Stimulated activated naive B cell treated with anti-CD40 and anti-IgM and Interleukin-4, amounts not matched to agents 10 μg/mL and 1 μg/mL and 100 μg/mL, for 72 hours (primary cell): ENCODE measurements at regions not wholly inside any gene's neighbourhood (a gene's known extent, or its start where the extent isn't known, plus 50 kb on each side); places are given as distances from the start of the nearest gene placed in this dataset.

Experiments used
- ATAC-seq, 2 donors: fragments of 150-1000 bp; cut with Tn5 transposase; replicated peaks; 2 replicates each; pipeline ENCODE4 v1.10.0; 2021; ENCODE audit warnings: moderate library complexity in 1 of 2
- DNase-seq: peaks from one replicate; pipeline ENCODE4 v3.0.0; 2021
- H3K27ac Mint-ChIP-seq: one replicate; pipeline ENCODE4 v1.8.0; 2022; ENCODE audit warnings: mild to moderate bottlenecking, mixed read lengths
- H3K27me3 Mint-ChIP-seq, 2 donors: one replicate each; pipeline ENCODE4 v1.8.0; 2022; ENCODE audit warnings: mixed read lengths in 2 of 2
- H3K36me3 Mint-ChIP-seq, 2 donors: one replicate each; pipeline ENCODE4 v1.8.0; 2022; ENCODE audit warnings: mixed read lengths in 2 of 2, mild to moderate bottlenecking in 1 of 2
- H3K4me1 Mint-ChIP-seq, 2 donors: one replicate each; pipeline ENCODE4 v1.8.0; 2022; ENCODE audit warnings: mixed read lengths in 2 of 2, mild to moderate bottlenecking in 1 of 2
- H3K4me3 Mint-ChIP-seq, 2 donors: one replicate each; pipeline ENCODE4 v1.8.0; 2022; ENCODE audit warnings: mild to moderate bottlenecking in 2 of 2, mixed read lengths in 2 of 2, moderate library complexity in 1 of 2
- H3K9me3 Mint-ChIP-seq, 2 donors: one replicate each; pipeline ENCODE4 v1.8.0; 2022; ENCODE audit warnings: mixed read lengths in 2 of 2, mild to moderate bottlenecking in 1 of 2

GRCh38 chr1:18552631-18553030, 71.9 kb downstream of the KLHDC7A start:
- H3K27ac Mint-ChIP-seq = no peak overlapping the region
- DNase-seq = no peak
- H3K9me3 Mint-ChIP-seq = no peaks in the 10 kb centered on the region
- no peak for ATAC-seq
- peaks cover 39 to 40% of the 10 kb centered on the region in 2 donors for H3K27me3 Mint-ChIP-seq
- H3K4me3 Mint-ChIP-seq = no peak overlapping the region
- H3K4me1 Mint-ChIP-seq = peaks cover 0 to under 1% of the 10 kb centered on the region in 2 donors
- H3K36me3 Mint-ChIP-seq = no peaks in the 10 kb centered on the region

GRCh38 chr1:18553388-18553787, 72.7 kb downstream of the KLHDC7A start:
- H3K27ac Mint-ChIP-seq = no peak overlapping the region
- H3K27me3 Mint-ChIP-seq = peaks cover 44% of the 10 kb centered on the region in 2 donors
- no peaks in the 10 kb centered on the region for H3K36me3 Mint-ChIP-seq
- no peaks in the 10 kb centered on the region for H3K9me3 Mint-ChIP-seq
- ATAC-seq (no peak), DNase-seq (no peak)
- no peak overlapping the region for H3K4me3 Mint-ChIP-seq
- H3K4me1 Mint-ChIP-seq = peaks cover 0 to 7% of the 10 kb centered on the region in 2 donors

DNA sequence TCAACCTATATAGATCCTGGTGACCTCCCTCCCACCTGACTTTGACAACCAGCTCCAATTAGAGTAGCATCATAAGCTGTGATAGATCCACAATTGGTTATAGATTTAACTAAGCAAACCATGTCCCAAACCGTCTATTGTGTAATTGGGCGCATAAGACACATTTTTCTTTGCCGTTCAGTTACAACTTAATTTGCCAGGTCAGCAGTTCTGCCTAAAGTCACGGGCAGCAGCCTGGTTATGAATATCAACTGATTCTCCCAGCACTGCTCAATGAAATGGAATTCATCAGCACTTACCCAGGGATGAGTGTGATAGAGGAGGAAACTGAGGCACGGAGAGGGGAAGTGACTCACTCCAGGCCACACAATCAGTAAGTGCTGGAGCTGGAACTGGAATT, 73.4 kb downstream of the KLHDC7A start:
- H3K4me3 Mint-ChIP-seq = no peak overlapping the region
- no peak overlapping the region for H3K27ac Mint-ChIP-seq
- H3K36me3 Mint-ChIP-seq = no peaks in the 10 kb centered on the region
- DNase-seq = no peak
- H3K9me3 Mint-ChIP-seq = no peaks in the 10 kb centered on the region
- peaks cover 0 to 7% of the 10 kb centered on the region in 2 donors for H3K4me1 Mint-ChIP-seq
- peaks cover 50 to 51% of the 10 kb centered on the region in 2 donors for H3K27me3 Mint-ChIP-seq
- ATAC-seq = no peak

GRCh38 chr1:18554597-18554996, 73.9 kb downstream of the KLHDC7A start:
- Mint-ChIP-seq H3K9me3 (no peaks in the 10 kb centered on the region), H3K4me3 (no peak overlapping the region), H3K27ac (no peak overlapping the region), H3K27me3 (peaks cover 54 to 56% of the 10 kb centered on the region in 2 donors), H3K4me1 (peaks cover 0 to 7% of the 10 kb centered on the region in 2 donors), H3K36me3 (no peaks in the 10 kb centered on the region)
- no peak for DNase-seq
- no peak for ATAC-seq

DNA sequence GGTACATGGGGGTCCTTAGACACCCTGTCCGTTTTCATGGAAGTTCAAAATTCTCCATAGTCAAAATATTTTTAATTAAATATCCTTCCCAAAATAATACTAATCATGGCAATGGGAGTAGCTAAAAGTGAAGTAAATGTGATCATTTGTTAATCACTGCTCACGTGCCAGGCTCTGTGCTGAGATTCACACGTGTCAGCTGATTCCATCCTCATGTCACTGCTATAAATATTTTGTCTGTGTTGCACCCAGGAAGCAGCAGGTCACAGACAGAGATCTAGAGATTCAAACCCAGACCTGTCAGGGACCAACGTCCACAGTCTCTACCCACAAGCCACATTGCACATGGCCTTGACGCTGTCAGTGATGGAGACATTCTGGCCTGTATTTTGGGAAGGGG, 74.3 kb downstream of the KLHDC7A start:
- no peaks in the 10 kb centered on the region for H3K36me3 Mint-ChIP-seq
- ATAC-seq (no peak), DNase-seq (no peak)
- H3K4me3 Mint-ChIP-seq = no peak overlapping the region
- H3K27me3 Mint-ChIP-seq = peaks cover 54 to 60% of the 10 kb centered on the region in 2 donors
- peaks cover 0 to 7% of the 10 kb centered on the region in 2 donors for H3K4me1 Mint-ChIP-seq
- H3K27ac Mint-ChIP-seq = no peak overlapping the region
- H3K9me3 Mint-ChIP-seq = no peaks in the 10 kb centered on the region

- H3K36me3 Mint-ChIP-seq = no peaks in the 10 kb centered on the region
- peaks cover 54 to 61% of the 10 kb centered on the region in 2 donors for H3K27me3 Mint-ChIP-seq
- no peak overlapping the region for H3K4me3 Mint-ChIP-seq
- no peak for ATAC-seq
- H3K27ac Mint-ChIP-seq = no peak overlapping the region
- peaks cover 0 to 7% of the 10 kb centered on the region in 2 donors for H3K4me1 Mint-ChIP-seq
- H3K9me3 Mint-ChIP-seq = no peaks in the 10 kb centered on the region
- DNase-seq = no peak
Observed at GRCh38 chr1:18556364-18556763, 74.3 kb upstream of the PAX7 start.

GRCh38 chr1:18557621-18558465, 72.8 kb upstream of the PAX7 start:
- peak in 1 of 2 donors; percentile 21 for ATAC-seq

GRCh38 chr1:18560692-18561091, 70.0 kb upstream of the PAX7 start:
- no peaks in the 10 kb centered on the region for H3K9me3 Mint-ChIP-seq
- DNase-seq (no peak), ATAC-seq (no peak)
- peaks cover 42 to 60% of the 10 kb centered on the region in 2 donors for H3K27me3 Mint-ChIP-seq
- H3K36me3 Mint-ChIP-seq = no peaks in the 10 kb centered on the region
- no peak overlapping the region for H3K4me3 Mint-ChIP-seq
- H3K4me1 Mint-ChIP-seq = peaks cover 0 to 7% of the 10 kb centered on the region in 2 donors
- H3K27ac Mint-ChIP-seq = no peak overlapping the region

More at GRCh38 chr1:18557621-18558465, 72.8 kb upstream of the PAX7 start:
- no peak for DNase-seq
- Mint-ChIP-seq H3K9me3 (no peaks in the 10 kb centered on the region), H3K36me3 (no peaks in the 10 kb centered on the region), H3K27ac (no peak overlapping the region), H3K4me1 (peaks cover 0 to 7% of the 10 kb centered on the region in 2 donors), H3K27me3 (peaks cover 58 to 66% of the 10 kb centered on the region in 2 donors), H3K4me3 (no peak overlapping the region)

- H3K4me1 Mint-ChIP-seq = peaks cover 0 to 7% of the 10 kb centered on the region in 2 donors
- no peak overlapping the region for H3K27ac Mint-ChIP-seq
- H3K36me3 Mint-ChIP-seq = no peaks in the 10 kb centered on the region
- H3K27me3 Mint-ChIP-seq = peaks cover 36 to 55% of the 10 kb centered on the region in 2 donors
- ATAC-seq (no peak), DNase-seq (no peak)
- no peak overlapping the region for H3K4me3 Mint-ChIP-seq
- no peaks in the 10 kb centered on the region for H3K9me3 Mint-ChIP-seq
Observed at GRCh38 chr1:18561967-18562366, 68.7 kb upstream of the PAX7 start.

GRCh38 chr1:18564676-18565075, 66.0 kb upstream of the PAX7 start:
- Mint-ChIP-seq H3K27me3 (peaks cover 14 to 29% of the 10 kb centered on the region in 2 donors), H3K4me3 (no peak overlapping the region), H3K36me3 (no peaks in the 10 kb centered on the region), H3K9me3 (peaks cover 4 to 8% of the 10 kb centered on the region in 2 donors), H3K27ac (no peak overlapping the region), H3K4me1 (no peaks in the 10 kb centered on the region)
- no peak for ATAC-seq
- no peak for DNase-seq

DNA sequence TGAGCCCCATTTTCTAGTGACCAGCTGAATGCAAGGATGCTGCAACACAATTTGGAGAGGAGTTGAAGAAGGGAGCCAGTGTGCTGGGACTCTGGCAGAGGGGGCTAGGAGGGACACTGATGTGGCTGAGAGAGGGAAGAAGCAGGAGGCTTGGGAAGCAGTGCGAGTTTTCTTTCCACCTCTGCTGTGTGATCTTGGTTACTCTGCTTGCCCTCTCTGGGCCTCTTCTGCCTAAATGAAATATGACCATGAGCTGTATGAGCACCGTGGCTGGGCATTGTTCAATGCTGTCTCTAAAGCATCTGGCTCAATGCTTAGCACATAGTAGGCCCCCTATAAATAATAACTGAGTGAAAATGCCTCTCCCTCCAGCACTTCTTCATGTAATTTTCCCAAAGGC, 65.3 kb upstream of the PAX7 start:
- no peak for DNase-seq
- no peaks in the 10 kb centered on the region for H3K36me3 Mint-ChIP-seq
- no peaks in the 10 kb centered on the region for H3K4me1 Mint-ChIP-seq
- peaks cover 4 to 8% of the 10 kb centered on the region in 2 donors for H3K9me3 Mint-ChIP-seq
- ATAC-seq = no peak
- H3K4me3 Mint-ChIP-seq = no peak overlapping the region
- H3K27me3 Mint-ChIP-seq = peaks cover 14 to 24% of the 10 kb centered on the region in 2 donors
- H3K27ac Mint-ChIP-seq = no peak overlapping the region

GRCh38 chr1:18568489-18568888, 62.2 kb upstream of the PAX7 start:
- Mint-ChIP-seq H3K27me3 (peaks cover 11 to 13% of the 10 kb centered on the region in 2 donors), H3K4me1 (peaks cover 5 to 6% of the 10 kb centered on the region in 2 donors), H3K9me3 (peaks cover 4 to 8% of the 10 kb centered on the region in 2 donors), H3K27ac (no peak overlapping the region), H3K4me3 (no peak overlapping the region), H3K36me3 (no peaks in the 10 kb centered on the region)
- ATAC-seq = no peak
- DNase-seq = no peak

- ATAC-seq (no peak), DNase-seq (no peak)
- H3K4me1 Mint-ChIP-seq = peaks cover 6 to 7% of the 10 kb centered on the region in 2 donors
- no peak overlapping the region for H3K4me3 Mint-ChIP-seq
- H3K27ac Mint-ChIP-seq = no peak overlapping the region
- H3K9me3 Mint-ChIP-seq = peaks cover 4 to 8% of the 10 kb centered on the region in 2 donors
- peaks cover 11 to 13% of the 10 kb centered on the region in 2 donors for H3K27me3 Mint-ChIP-seq
- no peaks in the 10 kb centered on the region for H3K36me3 Mint-ChIP-seq
Observed at GRCh38 chr1:18569251-18569650, 61.4 kb upstream of the PAX7 start.

DNA sequence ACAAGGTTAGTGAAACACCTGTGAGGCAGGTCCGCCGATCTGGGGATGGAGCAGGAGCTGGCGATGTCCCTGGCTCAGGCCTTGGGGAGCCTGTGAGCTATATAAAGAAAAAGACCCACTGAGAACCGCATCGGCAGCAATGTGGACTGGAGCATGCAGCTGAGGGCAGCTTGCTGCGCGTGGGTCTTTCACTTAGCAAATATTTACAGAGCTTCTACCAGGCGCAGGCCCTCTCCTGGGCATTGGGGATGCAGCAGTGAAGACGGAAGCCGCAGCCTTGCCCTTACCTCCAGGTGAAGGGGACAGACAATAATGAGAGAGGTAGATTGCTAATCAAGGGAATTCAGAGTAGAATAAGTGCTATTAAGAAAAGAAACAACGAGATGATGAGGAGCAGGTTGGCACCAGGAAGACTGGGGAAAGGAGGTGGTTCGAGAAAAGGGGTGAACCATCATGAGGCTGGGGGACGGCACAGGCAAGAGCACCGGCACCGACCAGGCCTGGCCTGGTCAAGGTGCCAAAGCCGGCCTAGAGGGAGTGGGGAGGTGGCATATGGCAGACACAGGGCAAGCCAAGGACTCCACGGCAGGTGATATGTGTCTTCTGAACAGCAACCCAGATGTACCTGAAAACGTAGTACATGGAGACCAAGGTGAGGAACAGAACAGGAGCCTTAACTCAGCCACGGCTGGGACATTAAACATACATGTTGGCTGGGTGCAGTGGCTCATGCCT, 60.7 kb upstream of the PAX7 start:
- H3K4me3 Mint-ChIP-seq = no peak overlapping the region
- ATAC-seq (no peak), DNase-seq (no peak)
- H3K4me1 Mint-ChIP-seq = peaks cover 6 to 7% of the 10 kb centered on the region in 2 donors
- H3K27ac Mint-ChIP-seq = no peak overlapping the region
- H3K36me3 Mint-ChIP-seq = no peaks in the 10 kb centered on the region
- peaks cover 4 to 8% of the 10 kb centered on the region in 2 donors for H3K9me3 Mint-ChIP-seq
- H3K27me3 Mint-ChIP-seq = peaks cover 10 to 11% of the 10 kb centered on the region in 2 donors
